AG04449 (cell line): ENCODE measurements at regions not wholly inside any gene's neighbourhood (a gene's known extent, or its start where the extent isn't known, plus 50 kb on each side); places are given as distances from the start of the nearest gene placed in this dataset.

Experiments used
- CTCF ChIA-PET: fragments of 350-600 bp; formaldehyde crosslinking; extraction: SDS; loops from one replicate; lab custom pipeline; 2021; ENCODE audit warnings: antibody characterized with exemption; lab: Yijun Ruan, JAX
- POLR2A ChIA-PET: fragments of 400-600, 350-600 bp; formaldehyde crosslinking; extraction: SDS; loops from one replicate; lab custom pipeline; 2020; ENCODE audit warnings: antibody characterized with exemption, inconsistent platforms; lab: Yijun Ruan, JAX
- DNase-seq: peaks from one replicate; pipeline ENCODE4 v3.0.0-alpha.2; 2010; ENCODE audit warnings: low read depth, low spot score
- H3K4me3 ChIP-seq: 2 replicates; pipeline ENCODE4 v1.5.1; 2011; ENCODE audit warnings: low read depth, mild to moderate bottlenecking, control low read depth, low read length
- TF ChIP-seq, protein P1 (sequence below): IDR thresholded peaks from one replicate; pipeline ENCODE4 v1.5.1; 2011; ENCODE audit warnings: mild to moderate bottlenecking, moderate library complexity, low read length, control low read depth, inconsistent platforms; ENCODE audit not compliant: insufficient read depth; ENCODE audit errors: missing control alignments

DNA sequence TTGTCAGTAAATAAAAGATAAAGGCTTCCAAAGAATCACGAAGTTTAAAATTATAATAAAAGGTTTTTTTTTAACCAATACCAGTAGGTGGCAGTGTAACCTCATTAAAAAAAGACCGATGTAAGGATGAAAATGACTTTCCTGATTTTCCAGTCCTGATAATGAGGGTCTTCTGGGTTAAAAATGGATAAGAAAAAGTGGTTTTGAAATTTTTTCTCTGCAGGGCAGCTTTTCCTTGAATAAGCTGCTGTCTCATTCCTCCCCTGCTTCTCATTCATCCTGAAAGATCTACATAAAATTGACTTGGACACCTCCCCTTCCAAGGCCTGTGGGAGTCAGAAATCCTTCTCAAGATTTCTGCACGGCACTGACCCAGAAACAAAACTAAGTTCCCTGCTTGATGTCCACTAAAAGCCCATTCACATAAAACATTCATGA, 58.9 kb upstream of the FBXO33 start:
- POLR2A ChIA-PET, result no interaction called here
- CTCF ChIA-PET, result interaction anchor here (0.6 to 1.1 kb wide), 3 partner anchors 9 to 187 kb away, joined by 3 to 5 read pairs (median 4); no protein-coding TSS in a partner anchor
- DNase-seq, result no peak
- no peak overlapping the region for H3K4me3 ChIP-seq
- TF ChIP-seq, protein P1, sequence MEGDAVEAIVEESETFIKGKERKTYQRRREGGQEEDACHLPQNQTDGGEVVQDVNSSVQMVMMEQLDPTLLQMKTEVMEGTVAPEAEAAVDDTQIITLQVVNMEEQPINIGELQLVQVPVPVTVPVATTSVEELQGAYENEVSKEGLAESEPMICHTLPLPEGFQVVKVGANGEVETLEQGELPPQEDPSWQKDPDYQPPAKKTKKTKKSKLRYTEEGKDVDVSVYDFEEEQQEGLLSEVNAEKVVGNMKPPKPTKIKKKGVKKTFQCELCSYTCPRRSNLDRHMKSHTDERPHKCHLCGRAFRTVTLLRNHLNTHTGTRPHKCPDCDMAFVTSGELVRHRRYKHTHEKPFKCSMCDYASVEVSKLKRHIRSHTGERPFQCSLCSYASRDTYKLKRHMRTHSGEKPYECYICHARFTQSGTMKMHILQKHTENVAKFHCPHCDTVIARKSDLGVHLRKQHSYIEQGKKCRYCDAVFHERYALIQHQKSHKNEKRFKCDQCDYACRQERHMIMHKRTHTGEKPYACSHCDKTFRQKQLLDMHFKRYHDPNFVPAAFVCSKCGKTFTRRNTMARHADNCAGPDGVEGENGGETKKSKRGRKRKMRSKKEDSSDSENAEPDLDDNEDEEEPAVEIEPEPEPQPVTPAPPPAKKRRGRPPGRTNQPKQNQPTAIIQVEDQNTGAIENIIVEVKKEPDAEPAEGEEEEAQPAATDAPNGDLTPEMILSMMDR, result no peak

DNA sequence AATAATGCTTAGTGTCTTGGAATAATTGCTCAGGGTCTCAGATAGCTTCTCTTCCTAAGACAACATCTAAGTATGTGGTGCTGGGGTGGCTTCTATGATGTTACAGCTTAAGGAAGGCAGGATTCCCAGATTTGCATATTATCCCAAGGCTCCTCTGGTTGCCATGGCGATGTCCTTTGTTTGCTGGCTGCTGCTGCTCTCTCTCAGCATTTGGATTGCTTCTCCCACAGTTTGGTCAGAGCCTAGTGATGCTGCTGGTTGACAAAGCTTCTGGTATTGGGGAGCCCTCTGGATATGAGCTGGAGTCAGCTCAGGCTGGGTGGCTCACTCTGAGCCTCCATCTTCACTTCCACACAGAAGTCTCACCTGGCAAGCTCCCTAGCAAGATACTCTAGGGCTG, 56.4 kb upstream of the FBXO33 start:
- ChIA-PET POLR2A (no interaction called here), CTCF (interaction anchor here (1.2 kb wide), 1 partner anchor 20 kb away, joined by 3 read pairs; no protein-coding TSS in a partner anchor)
- no peak overlapping the region for H3K4me3 ChIP-seq
- no peak for DNase-seq
- TF ChIP-seq, protein P1, result no peak

DNA sequence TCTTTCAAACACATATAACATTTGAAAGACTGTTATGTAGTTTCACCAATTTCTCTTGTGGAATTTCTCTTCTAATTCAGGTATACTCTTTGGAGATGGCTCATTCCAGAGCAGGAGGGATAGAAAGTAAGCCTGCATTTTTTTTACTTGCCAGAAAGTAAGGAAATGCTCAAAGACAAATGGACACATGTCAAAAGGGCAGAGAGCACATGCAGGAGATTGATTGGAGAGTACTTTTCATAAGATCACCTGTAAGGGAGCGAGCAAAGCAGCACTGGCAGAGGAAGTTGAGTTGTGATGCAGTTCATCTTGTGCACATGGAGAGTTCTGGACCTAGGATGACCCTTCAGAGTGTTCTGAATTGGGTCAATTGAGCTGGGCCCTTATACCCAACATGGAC, 51.4 kb upstream of the FBXO33 start:
- DNase-seq, result no peak
- H3K4me3 ChIP-seq, result no peak overlapping the region
- TF ChIP-seq, protein P1, result no peak
- POLR2A ChIA-PET, result no interaction called here
- CTCF ChIA-PET, result no interaction called here
